ENCODE measurements at regions not wholly inside any gene's neighbourhood (a gene's known extent, or its start where the extent isn't known, plus 50 kb on each side); places are given as distances from the start of the nearest gene placed in this dataset.

GRCh38 chr2:42853549-42854206 lies 61.3 kb upstream of the HAAO start:
- no peak for DNase-seq (ENCODE audit: low spot score)
- Mint-ChIP-seq H3K27me3 (ENCODE audit: low read depth) (no peaks in the 10 kb centered on the region), H3K36me3 (ENCODE audit: low read depth) (peaks cover 4% of the 10 kb centered on the region), H3K27ac (ENCODE audit: unreplicated experiment) (no peak overlapping the region), H3K4me3 (ENCODE audit: unreplicated experiment) (no peak overlapping the region), H3K9me3 (ENCODE audit: low read depth) (no peaks in the 10 kb centered on the region), H3K4me1 (ENCODE audit: low read depth) (peaks cover 17% of the 10 kb centered on the region)
- TF ChIP-seq CTCF (IDR thresholded peaks at IDR 0.05) = no peak

- no peaks in the 10 kb centered on the region for H3K9me3 Mint-ChIP-seq (ENCODE audit: low read depth)
- H3K27me3 Mint-ChIP-seq (ENCODE audit: low read depth) = no peaks in the 10 kb centered on the region
- H3K36me3 Mint-ChIP-seq (ENCODE audit: low read depth) = no peaks in the 10 kb centered on the region
- peaks cover 26% of the 10 kb centered on the region for H3K4me1 Mint-ChIP-seq (ENCODE audit: low read depth)
- no peak for TF ChIP-seq CTCF (IDR thresholded peaks at IDR 0.05)
- no peak for DNase-seq (ENCODE audit: low spot score)
- no peak overlapping the region for H3K4me3 Mint-ChIP-seq (ENCODE audit: unreplicated experiment)
- H3K27ac Mint-ChIP-seq (ENCODE audit: unreplicated experiment) = no peak overlapping the region
Observed at GRCh38 chr2:42852798-42853197, 60.4 kb upstream of the HAAO start.

GRCh38 chr2:42851740-42852250 lies 59.4 kb upstream of the HAAO start:
- Mint-ChIP-seq H3K27me3 (ENCODE audit: low read depth) (no peaks in the 10 kb centered on the region), H3K4me3 (ENCODE audit: unreplicated experiment) (no peak overlapping the region), H3K9me3 (ENCODE audit: low read depth) (no peaks in the 10 kb centered on the region), H3K36me3 (ENCODE audit: low read depth) (no peaks in the 10 kb centered on the region), H3K27ac (ENCODE audit: unreplicated experiment) (no peak overlapping the region), H3K4me1 (ENCODE audit: low read depth) (peaks cover 29% of the 10 kb centered on the region)
- no peak for TF ChIP-seq CTCF (IDR thresholded peaks at IDR 0.05)
- no peak for DNase-seq (ENCODE audit: low spot score)

- no peak overlapping the region for H3K4me3 Mint-ChIP-seq (ENCODE audit: unreplicated experiment)
- H3K4me1 Mint-ChIP-seq (ENCODE audit: low read depth) = peaks cover 29% of the 10 kb centered on the region
- H3K9me3 Mint-ChIP-seq (ENCODE audit: low read depth) = no peaks in the 10 kb centered on the region
- no peaks in the 10 kb centered on the region for H3K36me3 Mint-ChIP-seq (ENCODE audit: low read depth)
- no peak overlapping the region for H3K27ac Mint-ChIP-seq (ENCODE audit: unreplicated experiment)
- H3K27me3 Mint-ChIP-seq (ENCODE audit: low read depth) = no peaks in the 10 kb centered on the region
- no peak for DNase-seq (ENCODE audit: low spot score)
- no peak for TF ChIP-seq CTCF (IDR thresholded peaks at IDR 0.05)
Observed at GRCh38 chr2:42851186-42851585, 58.8 kb upstream of the HAAO start.

GRCh38 chr2:42850016-42850805 lies 57.8 kb upstream of the HAAO start:
- Mint-ChIP-seq H3K4me1 (ENCODE audit: low read depth) (peaks cover 29% of the 10 kb centered on the region), H3K9me3 (ENCODE audit: low read depth) (no peaks in the 10 kb centered on the region), H3K27me3 (ENCODE audit: low read depth) (no peaks in the 10 kb centered on the region), H3K27ac (ENCODE audit: unreplicated experiment) (no peak overlapping the region), H3K4me3 (ENCODE audit: unreplicated experiment) (no peak overlapping the region), H3K36me3 (ENCODE audit: low read depth) (no peaks in the 10 kb centered on the region)
- TF ChIP-seq CTCF (IDR thresholded peaks at IDR 0.05) = no peak
- DNase-seq (ENCODE audit: low spot score) = no peak
